Heart right ventricle (tissue), 16 donors: ENCODE measurements at regions not wholly inside any gene's neighbourhood (a gene's known extent, or its start where the extent isn't known, plus 50 kb on each side); places are given as distances from the start of the nearest gene placed in this dataset.

Source experiments
- ATAC-seq, 8 donors: fragments of 200-7000 bp; cut with Tn5 transposase; one replicate each; pipeline ENCODE4 v1.9.1; 2020; ENCODE audit warnings: mild to moderate bottlenecking in 8 of 8, moderate library complexity in 8 of 8, moderate number of reproducible peaks in 1 of 8
- DNase-seq, 2 donors: peaks; one replicate each; pipeline ENCODE4 v3.0.0-alpha.2; 2020
- H3K27ac ChIP-seq, 10 donors: fragments of 200-600 bp; sonication (generic) in 2 of 10; one replicate each; pipeline versions ENCODE4 v1.5.0 to v1.8.0; 2020 to 2022; ENCODE audit warnings: mild to moderate bottlenecking in 3 of 10
- H3K27me3 ChIP-seq, 7 donors: fragments of 200-600 bp; one replicate each; pipeline ENCODE4 v1.8.0; 2021 to 2022; ENCODE audit warnings: mild to moderate bottlenecking in 2 of 7
- H3K36me3 ChIP-seq, 9 donors: fragments of 200-600 bp; sonication (generic) in 1 of 9; one replicate each; pipeline versions ENCODE4 v1.5.0 to v1.8.0; 2020 to 2022; ENCODE audit warnings: mild to moderate bottlenecking in 2 of 9
- H3K4me1 ChIP-seq, 9 donors: fragments of 200-600 bp; sonication (generic) in 1 of 9; one replicate each; pipeline versions ENCODE4 v1.5.0 to v1.8.0; 2020 to 2022; ENCODE audit warnings: mild to moderate bottlenecking in 4 of 9
- H3K4me3 ChIP-seq, 10 donors: fragments of 200-600 bp; sonication (generic) in 2 of 10; one replicate each; pipeline versions ENCODE4 v1.5.0 to v1.8.0; 2020 to 2022; ENCODE audit warnings: mild to moderate bottlenecking in 7 of 10, moderate library complexity in 2 of 10
- H3K9me3 ChIP-seq, 11 donors: fragments of 200-600 bp in 10 of 11; sonication (generic) in 2 of 11; one replicate each; pipeline versions ENCODE4 v1.5.0 to v1.8.0; 2013 to 2022; ENCODE audit warnings: mild to moderate bottlenecking in 2 of 11, control low read depth in 1 of 11, moderate library complexity in 1 of 11
- CTCF ChIP-seq, 9 donors: fragments of 200-600 bp; sonication (generic) in 2 of 9; IDR thresholded peaks; one replicate each; pipeline versions ENCODE4 v1.5.0 to v1.8.0; 2021 to 2022; ENCODE audit warnings: antibody characterized with exemption in 9 of 9, mild to moderate bottlenecking in 5 of 9, moderate library complexity in 1 of 9
- WGBS, 2 donors: extraction: QIAGEN DNeasy Blood & Tissue Kit; methylation state at CpG; one replicate each; pipeline ENCODE4 v1.1.7; 2013; ENCODE audit warnings: inconsistent platforms in 1 of 2; 5-methylcytosine and 5-hydroxymethylcytosine counted together
- intact Hi-C, 10 donors: fragments of 100-400 bp; cut with DNase I; formaldehyde crosslinking; loops; one replicate each; pipeline versions ENCODE4 v1.11.1 to v1.14.2; 2022
- donor health status: Arrhythmogenic right ventricular cardiomyopathy.
- donor health status: ischemic (EF 13 %, LVEDD 7.1; RV severe dilation, severe dysfunction).
- donor health status: healthy with polysubstance abuse.
- donor health status: DM: no; HTN: yes; CAD: no.
- donor health status: DM: no; HTN: no; CAD: no.
- donor health status: ischemic (EF 25% LVEDD 6.9; RV normal size, moderate dysfunction).
- donor health status: ischemic (EF 25% LVEDD 5.7; RV mildly dilated, moderate dysfunction).
- donor health status: healthy.
- donor health status: DM: yes; HTN: yes; CAD: no.
- donor health status: Ischemic cardiomyopathy.
- donor health status: ischemic (EF 35%, LVEDD 5.7; RV mildly dilated, moderate dysfunction).
- donor health status: nonischemic (EF 11% LVEDD 7.7; RV severe dilation, severe dysfunction).
- donor health status: DM: yes; HTN: yes; CAD: no.
- donor health status: PGD.
- donor health status: ischemic (EF 29% LVEDD 5.4; RV normal size, mild dysfunction).
- donor health status: nonischemic (EF 23%, LVEDD 6.1; RV moderate dilation, normal function).

DNA sequence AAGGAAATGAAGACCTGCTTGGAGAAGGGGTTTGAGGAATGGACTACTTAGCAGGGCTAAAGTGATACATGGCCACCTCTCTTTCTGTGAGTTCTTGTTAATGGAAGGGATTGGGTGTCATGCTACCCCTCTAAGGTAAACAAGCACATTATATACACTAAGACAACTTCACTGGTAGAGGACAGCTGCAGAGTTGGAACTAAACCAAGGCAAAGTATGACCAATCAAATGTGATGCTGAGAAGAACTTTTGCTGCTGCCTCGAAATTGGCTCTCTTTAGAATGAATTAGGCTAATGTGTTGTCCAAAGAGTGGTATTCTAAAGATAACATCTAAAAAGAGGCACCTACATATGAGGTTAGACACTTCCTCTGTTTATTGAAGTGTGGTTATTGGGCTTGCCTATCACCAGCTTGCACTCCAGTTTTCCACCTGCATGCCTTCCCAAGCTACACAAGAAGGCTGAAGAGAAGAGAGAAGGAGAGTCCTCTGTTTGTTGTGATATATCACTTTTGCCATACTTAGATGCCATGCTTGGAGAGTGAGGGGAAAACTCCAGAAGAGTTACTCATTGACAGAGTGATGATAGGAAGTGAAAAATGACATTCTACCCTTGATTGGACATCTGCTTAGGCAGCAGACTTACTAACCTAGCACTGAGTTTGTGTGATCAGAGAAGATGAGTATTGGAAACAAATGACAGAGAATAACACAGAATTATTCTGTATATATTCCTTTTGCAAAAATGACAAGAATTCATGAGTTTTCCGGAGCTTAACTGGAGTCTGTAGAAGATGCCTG, 536.1 kb downstream of the ZNF608 start:
- no peak overlapping the region for H3K4me3 ChIP-seq
- no peak for ATAC-seq
- DNase-seq = no peak
- TF ChIP-seq CTCF (IDR thresholded peaks at IDR 0.05) = no peak
- no peak overlapping the region for H3K27ac ChIP-seq
- H3K27me3 ChIP-seq = no peaks in the 10 kb centered on the region
- intact Hi-C loops = no loop called here
- WGBS, 2 donors = 88% methylated on average over 2 of the region's 2 CpGs
- H3K4me1 ChIP-seq = peaks cover 0 to 5% (median 0%) of the 10 kb centered on the region in 9 donors
- no peaks in the 10 kb centered on the region for H3K36me3 ChIP-seq
- H3K9me3 ChIP-seq = peaks cover 0 to 24% (median 0%) of the 10 kb centered on the region in 11 donors

- no peaks in the 10 kb centered on the region for H3K4me1 ChIP-seq
- H3K4me3 ChIP-seq = no peak overlapping the region
- DNase-seq (no peak), ATAC-seq (no peak)
- H3K27me3 ChIP-seq = no peaks in the 10 kb centered on the region
- peaks cover 0 to 18% (median 4%) of the 10 kb centered on the region in 11 donors for H3K9me3 ChIP-seq
- no peak for TF ChIP-seq CTCF (IDR thresholded peaks at IDR 0.05)
- 92% methylated on average over 3 of the region's 3 CpGs for WGBS, 2 donors
- no peaks in the 10 kb centered on the region for H3K36me3 ChIP-seq
- intact Hi-C loops = no loop called here
- H3K27ac ChIP-seq = no peak overlapping the region
Observed at GRCh38 chr5:124207118-124207517, 539.3 kb downstream of the ZNF608 start.

- no peak overlapping the region for H3K4me3 ChIP-seq
- H3K27ac ChIP-seq = no peak overlapping the region
- WGBS, 2 donors = 69 to 72% methylated on average over 2 of the region's 2 CpGs
- no peaks in the 10 kb centered on the region for H3K4me1 ChIP-seq
- DNase-seq = no peak
- no peaks in the 10 kb centered on the region for H3K27me3 ChIP-seq
- H3K36me3 ChIP-seq = no peaks in the 10 kb centered on the region
- no peak for ATAC-seq
- H3K9me3 ChIP-seq = peaks cover 0 to 18% (median 4%) of the 10 kb centered on the region in 11 donors
- intact Hi-C loops = no loop called here
- no peak for TF ChIP-seq CTCF (IDR thresholded peaks at IDR 0.05)
Observed at GRCh38 chr5:124206540-124206939, 539.9 kb downstream of the ZNF608 start.

- Histone ChIP-seq H3K4me3 (no peak overlapping the region), H3K4me1 (no peaks in the 10 kb centered on the region), H3K27me3 (no peaks in the 10 kb centered on the region), H3K27ac (no peak overlapping the region), H3K36me3 (no peaks in the 10 kb centered on the region), H3K9me3 (peaks cover 0 to 18% (median 4%) of the 10 kb centered on the region in 11 donors)
- no peak for ATAC-seq
- TF ChIP-seq CTCF (IDR thresholded peaks at IDR 0.05) = no peak
- intact Hi-C loops = no loop called here
- DNase-seq = no peak
- WGBS, 2 donors = 97 to 100% methylated on average over 4 of the region's 4 CpGs
Observed at GRCh38 chr5:124203303-124203702, 543.1 kb downstream of the ZNF608 start.
